IgD-negative memory B cell (primary cell): ENCODE measurements at regions not wholly inside any gene's neighbourhood (a gene's known extent, or its start where the extent isn't known, plus 50 kb on each side); places are given as distances from the start of the nearest gene placed in this dataset.
"Not testable (repeated sequence)": the region's sequence is repeated elsewhere in the genome, so short reads cannot be mapped to it uniquely, and the experiment has no call there.

Source experiments
- H3K27ac Mint-ChIP-seq, 3 donors: one replicate each; pipeline ENCODE4 v1.8.0; 2020 to 2022; ENCODE audit warnings: mild to moderate bottlenecking in 3 of 3, mixed read lengths in 3 of 3, moderate library complexity in 1 of 3
- H3K27me3 Mint-ChIP-seq: one replicate; pipeline ENCODE4 v1.8.0; 2021; ENCODE audit warnings: mixed read lengths
- H3K36me3 Mint-ChIP-seq: one replicate; pipeline ENCODE4 v1.8.0; 2020; ENCODE audit warnings: mild to moderate bottlenecking, mixed read lengths
- H3K4me1 Mint-ChIP-seq, 3 donors: one replicate each; pipeline ENCODE4 v1.8.0; 2020 to 2022; ENCODE audit warnings: mixed read lengths in 3 of 3, mild to moderate bottlenecking in 1 of 3
- H3K4me3 Mint-ChIP-seq, 4 donors: one replicate each; pipeline ENCODE4 v1.8.0; 2020 to 2022; ENCODE audit warnings: mild to moderate bottlenecking in 4 of 4, mixed read lengths in 4 of 4, moderate library complexity in 3 of 4
- H3K9me3 Mint-ChIP-seq, 3 donors: one replicate each; pipeline ENCODE4 v1.8.0; 2020 to 2021; ENCODE audit warnings: mixed read lengths in 3 of 3, mild to moderate bottlenecking in 1 of 3

GRCh38 chr4:55008166-55009056 lies 117.0 kb downstream of the KDR start:
- H3K4me3 Mint-ChIP-seq, result no peak overlapping the region
- no peak overlapping the region for H3K27ac Mint-ChIP-seq
- H3K4me1 Mint-ChIP-seq, result no peaks in the 10 kb centered on the region
- H3K27me3 Mint-ChIP-seq, result peaks cover 1% of the 10 kb centered on the region
- peaks cover 3% of the 10 kb centered on the region for H3K36me3 Mint-ChIP-seq
- peaks cover 0 to 3% (median 0%) of the 10 kb centered on the region in 3 donors for H3K9me3 Mint-ChIP-seq

- H3K4me3 Mint-ChIP-seq, result no peak overlapping the region
- peaks cover 3% of the 10 kb centered on the region for H3K36me3 Mint-ChIP-seq
- H3K9me3 Mint-ChIP-seq, result no peaks in the 10 kb centered on the region
- no peaks in the 10 kb centered on the region for H3K4me1 Mint-ChIP-seq
- no peak overlapping the region for H3K27ac Mint-ChIP-seq
- H3K27me3 Mint-ChIP-seq, result no peaks in the 10 kb centered on the region
These were observed 119.5 kb downstream of the KDR start for GRCh38 chr4:55005910-55006309.

- Mint-ChIP-seq H3K9me3 (no peaks in the 10 kb centered on the region), H3K4me1 (no peaks in the 10 kb centered on the region), H3K27me3 (no peaks in the 10 kb centered on the region), H3K4me3 (no peak overlapping the region), H3K27ac (no peak overlapping the region), H3K36me3 (peaks cover 3% of the 10 kb centered on the region)
These were observed 120.6 kb downstream of the KDR start for GRCh38 chr4:55004831-55005230.

GRCh38 chr4:55002431-55002830 lies 123.0 kb downstream of the KDR start:
- Mint-ChIP-seq H3K27me3 (no peaks in the 10 kb centered on the region), H3K4me3 (no peak overlapping the region), H3K36me3 (peaks cover 3% of the 10 kb centered on the region), H3K9me3 (no peaks in the 10 kb centered on the region), H3K27ac (no peak overlapping the region), H3K4me1 (no peaks in the 10 kb centered on the region)

GRCh38 chr4:55001538-55001937 lies 123.9 kb downstream of the KDR start:
- Mint-ChIP-seq H3K4me1 (no peaks in the 10 kb centered on the region), H3K4me3 (no peak overlapping the region), H3K36me3 (peaks cover 3% of the 10 kb centered on the region), H3K27ac (no peak overlapping the region), H3K27me3 (no peaks in the 10 kb centered on the region), H3K9me3 (no peaks in the 10 kb centered on the region)

GRCh38 chr4:54999003-54999402 lies 126.4 kb downstream of the KDR start:
- H3K27me3 Mint-ChIP-seq, result no peaks in the 10 kb centered on the region
- no peak overlapping the region for H3K4me3 Mint-ChIP-seq
- no peaks in the 10 kb centered on the region for H3K4me1 Mint-ChIP-seq
- H3K36me3 Mint-ChIP-seq, result no peaks in the 10 kb centered on the region
- peaks cover 0 to 3% (median 0%) of the 10 kb centered on the region in 3 donors for H3K9me3 Mint-ChIP-seq
- no peak overlapping the region for H3K27ac Mint-ChIP-seq

GRCh38 chr4:54993473-54994026 lies 131.8 kb downstream of the KDR start:
- H3K27ac Mint-ChIP-seq, H3K36me3 Mint-ChIP-seq, H3K4me3 Mint-ChIP-seq, H3K4me1 Mint-ChIP-seq, H3K27me3 Mint-ChIP-seq: not testable (repeated sequence)
- peaks cover 3 to 26% (median 10%) of the 10 kb centered on the region in 3 donors for H3K9me3 Mint-ChIP-seq

- Mint-ChIP-seq H3K27me3 (no peaks in the 10 kb centered on the region), H3K4me1 (no peaks in the 10 kb centered on the region), H3K36me3 (peaks cover 1% of the 10 kb centered on the region), H3K9me3 (peaks cover 7 to 30% (median 11%) of the 10 kb centered on the region in 3 donors), H3K4me3 (no peak overlapping the region), H3K27ac (no peak overlapping the region)
These were observed 133.1 kb downstream of the KDR start for GRCh38 chr4:54992266-54992665.

GRCh38 chr4:54988655-54989054 lies 136.7 kb downstream of the KDR start:
- Mint-ChIP-seq H3K4me3 (no peak overlapping the region), H3K27me3 (no peaks in the 10 kb centered on the region), H3K4me1 (no peaks in the 10 kb centered on the region)

GRCh38 chr4:54986095-54986846 lies 139.1 kb downstream of the KDR start:
- Mint-ChIP-seq H3K4me3 (no peak overlapping the region), H3K36me3 (peaks cover 1% of the 10 kb centered on the region), H3K27me3 (no peaks in the 10 kb centered on the region), H3K9me3 (peaks cover 9 to 28% (median 13%) of the 10 kb centered on the region in 3 donors), H3K27ac (no peak overlapping the region), H3K4me1 (no peaks in the 10 kb centered on the region)

More at GRCh38 chr4:54988655-54989054, 136.7 kb downstream of the KDR start:
- Mint-ChIP-seq H3K36me3 (peaks cover 1% of the 10 kb centered on the region), H3K27ac (no peak overlapping the region), H3K9me3 (peaks cover 10 to 33% (median 10%) of the 10 kb centered on the region in 3 donors)

GRCh38 chr4:54976682-54977081 lies 148.7 kb downstream of the KDR start:
- Mint-ChIP-seq H3K36me3 (no peaks in the 10 kb centered on the region), H3K27me3 (peaks cover 11% of the 10 kb centered on the region), H3K4me3 (no peak overlapping the region), H3K4me1 (no peaks in the 10 kb centered on the region), H3K27ac (no peak overlapping the region), H3K9me3 (peaks cover 2 to 7% (median 3%) of the 10 kb centered on the region in 3 donors)

GRCh38 chr4:54976031-54976430 lies 149.4 kb downstream of the KDR start:
- no peak overlapping the region for H3K27ac Mint-ChIP-seq
- H3K4me3 Mint-ChIP-seq, result no peak overlapping the region
- peaks cover 2 to 7% (median 3%) of the 10 kb centered on the region in 3 donors for H3K9me3 Mint-ChIP-seq
- H3K27me3 Mint-ChIP-seq, result peaks cover 11% of the 10 kb centered on the region
- no peaks in the 10 kb centered on the region for H3K36me3 Mint-ChIP-seq
- no peaks in the 10 kb centered on the region for H3K4me1 Mint-ChIP-seq

GRCh38 chr4:54973784-54974183 lies 151.6 kb downstream of the KDR start:
- Mint-ChIP-seq H3K27me3 (peaks cover 13% of the 10 kb centered on the region), H3K4me3 (no peak overlapping the region), H3K36me3 (no peaks in the 10 kb centered on the region), H3K9me3 (peaks cover 0 to 3% (median 2%) of the 10 kb centered on the region in 3 donors), H3K27ac (no peak overlapping the region), H3K4me1 (no peaks in the 10 kb centered on the region)

GRCh38 chr4:54971474-54971950 lies 153.9 kb downstream of the KDR start:
- no peaks in the 10 kb centered on the region for H3K36me3 Mint-ChIP-seq
- H3K27ac Mint-ChIP-seq, result no peak overlapping the region
- H3K4me1 Mint-ChIP-seq, result no peaks in the 10 kb centered on the region

GRCh38 chr4:54967289-54967688 lies 158.1 kb downstream of the KDR start:
- H3K9me3 Mint-ChIP-seq, result no peaks in the 10 kb centered on the region
- H3K27ac Mint-ChIP-seq, result no peak overlapping the region
- H3K4me1 Mint-ChIP-seq, result no peaks in the 10 kb centered on the region
- H3K27me3 Mint-ChIP-seq, result peaks cover 9% of the 10 kb centered on the region
- no peaks in the 10 kb centered on the region for H3K36me3 Mint-ChIP-seq
- no peak overlapping the region for H3K4me3 Mint-ChIP-seq

More at GRCh38 chr4:54971474-54971950, 153.9 kb downstream of the KDR start:
- Mint-ChIP-seq H3K4me3 (no peak overlapping the region), H3K9me3 (no peaks in the 10 kb centered on the region), H3K27me3 (peaks cover 8% of the 10 kb centered on the region)
